Astrocyte of the spinal cord (primary cell): ENCODE measurements at regions not wholly inside any gene's neighbourhood (a gene's known extent, or its start where the extent isn't known, plus 50 kb on each side); places are given as distances from the start of the nearest gene placed in this dataset.

Experiments
- DNase-seq: peaks from one replicate; pipeline ENCODE4 v3.0.0; 2011; ENCODE audit warnings: low read depth, low spot score
- H3K4me3 ChIP-seq: 2 replicates; pipeline ENCODE4 v1.5.1; 2011; ENCODE audit warnings: low read depth, mild to moderate bottlenecking, low read length, moderate library complexity
- in situ Hi-C: cut with HindIII; loops from 2 replicates; pipeline ENCODE4 v1.10.0; 2017; ENCODE audit warnings: low sequenced_read_pairs
- TF ChIP-seq, protein P1 (sequence below): IDR thresholded peaks from 2 replicates; pipeline ENCODE4 v1.5.1; 2012; ENCODE audit warnings: low read depth, mild to moderate bottlenecking, low read length, inconsistent platforms

DNA sequence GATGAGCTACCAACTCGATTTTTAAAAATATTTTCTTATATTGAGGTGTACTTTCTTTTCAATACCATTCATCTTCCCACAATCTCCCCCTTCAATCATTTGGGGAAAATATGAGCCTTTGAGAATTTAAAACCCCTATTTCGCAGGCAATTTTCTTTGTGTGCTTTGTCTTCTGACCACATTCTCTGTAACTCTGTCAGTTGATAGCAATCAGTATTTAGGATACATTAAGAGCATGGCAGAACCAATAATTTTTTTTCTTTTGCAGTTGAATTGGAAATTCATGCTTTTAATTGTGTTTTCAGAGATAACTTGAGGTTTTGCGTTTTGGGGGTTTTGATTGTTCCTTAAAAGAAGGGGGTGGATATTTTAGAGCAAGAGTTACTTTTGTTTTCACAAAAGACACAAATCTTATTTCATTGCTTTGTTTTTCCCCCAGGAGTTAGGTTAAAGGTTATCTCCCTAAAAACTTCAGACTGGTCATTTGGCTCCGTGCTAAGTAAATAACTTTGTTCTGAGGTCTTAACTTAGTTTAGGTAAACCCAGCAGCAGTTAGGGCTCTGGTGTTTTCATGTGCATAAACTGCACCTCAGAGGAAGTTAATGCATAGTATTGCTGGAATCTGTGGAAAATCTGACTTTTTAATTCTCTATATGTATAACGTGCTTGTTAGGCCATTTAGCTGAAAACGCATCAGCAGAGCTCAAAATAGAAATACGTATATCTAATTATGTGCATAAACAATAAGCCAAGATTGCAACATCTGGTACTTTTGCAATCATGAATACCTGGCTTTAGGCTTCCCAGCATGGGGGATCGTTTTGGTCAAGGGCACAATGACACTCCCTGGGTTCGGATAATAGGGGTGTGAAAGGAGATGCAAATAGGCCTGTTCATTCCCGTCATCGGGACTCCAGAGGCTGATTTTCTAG lies 676.4 kb upstream of the ANKRD30A start:
- DNase-seq: peak; percentile 9
- TF ChIP-seq, protein P1, sequence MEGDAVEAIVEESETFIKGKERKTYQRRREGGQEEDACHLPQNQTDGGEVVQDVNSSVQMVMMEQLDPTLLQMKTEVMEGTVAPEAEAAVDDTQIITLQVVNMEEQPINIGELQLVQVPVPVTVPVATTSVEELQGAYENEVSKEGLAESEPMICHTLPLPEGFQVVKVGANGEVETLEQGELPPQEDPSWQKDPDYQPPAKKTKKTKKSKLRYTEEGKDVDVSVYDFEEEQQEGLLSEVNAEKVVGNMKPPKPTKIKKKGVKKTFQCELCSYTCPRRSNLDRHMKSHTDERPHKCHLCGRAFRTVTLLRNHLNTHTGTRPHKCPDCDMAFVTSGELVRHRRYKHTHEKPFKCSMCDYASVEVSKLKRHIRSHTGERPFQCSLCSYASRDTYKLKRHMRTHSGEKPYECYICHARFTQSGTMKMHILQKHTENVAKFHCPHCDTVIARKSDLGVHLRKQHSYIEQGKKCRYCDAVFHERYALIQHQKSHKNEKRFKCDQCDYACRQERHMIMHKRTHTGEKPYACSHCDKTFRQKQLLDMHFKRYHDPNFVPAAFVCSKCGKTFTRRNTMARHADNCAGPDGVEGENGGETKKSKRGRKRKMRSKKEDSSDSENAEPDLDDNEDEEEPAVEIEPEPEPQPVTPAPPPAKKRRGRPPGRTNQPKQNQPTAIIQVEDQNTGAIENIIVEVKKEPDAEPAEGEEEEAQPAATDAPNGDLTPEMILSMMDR: no peak
- H3K4me3 ChIP-seq: no peak overlapping the region
- in situ Hi-C loops: no loop called here

DNA sequence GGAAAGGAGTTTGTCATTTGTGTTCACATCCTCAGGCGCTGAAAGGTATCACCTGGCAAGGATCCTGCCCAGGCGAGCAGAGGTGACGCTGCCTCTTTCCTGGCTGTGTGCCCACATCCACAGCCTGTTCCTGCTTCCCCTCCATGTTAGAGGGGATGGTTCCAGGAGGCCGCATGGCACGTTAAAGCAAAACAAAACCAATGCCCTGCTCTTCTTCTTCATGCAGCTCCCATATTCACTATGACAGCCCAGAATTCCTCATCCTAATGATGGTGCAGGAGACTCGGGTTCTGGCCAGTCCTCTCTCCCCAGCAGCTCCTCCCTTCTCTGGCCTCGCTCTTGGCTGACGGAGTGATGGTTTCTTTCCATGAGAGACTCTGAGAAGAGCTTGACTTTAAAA lies 678.5 kb upstream of the ANKRD30A start:
- H3K4me3 ChIP-seq: no peak overlapping the region
- TF ChIP-seq, protein P1: no peak
- in situ Hi-C loops: no loop called here
- DNase-seq: no peak

DNA sequence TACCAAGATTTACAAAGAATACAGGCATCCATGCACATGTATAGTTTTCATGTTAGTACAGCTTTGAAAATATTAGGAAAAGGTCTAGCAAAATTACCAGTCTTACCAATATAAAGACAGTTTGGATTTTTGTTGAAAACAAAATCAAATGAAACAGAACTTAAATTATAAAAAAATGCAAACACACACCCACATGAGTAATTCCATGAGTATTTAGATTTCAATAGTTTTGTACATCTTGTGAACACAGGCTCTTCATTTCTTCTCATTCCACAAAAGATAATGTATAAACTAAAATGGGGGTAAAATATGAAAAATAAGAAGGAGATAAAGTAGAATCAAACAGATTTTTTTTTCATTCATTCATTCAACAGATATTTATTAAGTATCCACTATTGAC lies 682.2 kb upstream of the ANKRD30A start:
- DNase-seq: no peak
- TF ChIP-seq, protein P1: no peak
- in situ Hi-C loops: no loop called here
- H3K4me3 ChIP-seq: no peak overlapping the region

DNA sequence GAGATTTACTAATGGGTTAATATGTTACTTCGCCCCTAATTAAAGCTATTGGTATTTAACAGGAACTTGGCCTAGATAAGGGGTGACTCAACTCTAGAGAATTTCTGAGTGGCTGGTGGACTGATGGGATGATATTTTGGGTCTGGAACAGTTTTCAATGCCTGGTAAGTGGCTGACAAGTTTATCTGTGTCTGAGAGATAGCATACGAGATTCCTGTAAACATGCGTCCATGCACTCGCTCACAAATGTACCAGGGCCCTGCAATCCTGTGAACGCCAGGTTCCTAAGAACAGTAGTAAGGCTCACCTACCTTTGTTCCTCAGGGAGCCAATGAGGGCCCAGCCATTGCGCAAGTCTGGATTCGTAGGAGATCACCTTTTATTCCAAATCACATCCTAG lies 683.8 kb upstream of the ANKRD30A start:
- no peak overlapping the region for H3K4me3 ChIP-seq
- TF ChIP-seq, protein P1: no peak
- in situ Hi-C loops: no loop called here
- no peak for DNase-seq

DNA sequence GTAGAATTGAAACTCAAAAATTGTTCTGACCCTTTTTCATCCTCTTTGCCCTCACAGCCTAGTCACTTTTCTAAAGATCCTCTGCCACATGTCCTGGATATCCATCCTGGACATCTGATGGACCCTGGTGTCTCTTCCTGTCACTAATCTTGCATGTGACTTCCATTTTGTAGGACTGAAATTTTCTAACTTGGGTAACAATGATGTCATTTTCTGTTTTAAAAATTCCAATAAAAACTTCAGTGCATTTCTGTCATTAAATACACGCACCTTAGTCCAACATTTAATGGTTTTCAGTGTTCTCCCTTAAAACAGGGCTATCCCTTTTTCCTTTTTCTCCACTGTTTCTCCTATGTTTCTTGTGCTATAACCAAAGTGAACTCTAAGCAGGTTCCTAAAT lies 684.9 kb upstream of the ANKRD30A start:
- in situ Hi-C loops: no loop called here
- DNase-seq: no peak
- no peak overlapping the region for H3K4me3 ChIP-seq
- TF ChIP-seq, protein P1: no peak

DNA sequence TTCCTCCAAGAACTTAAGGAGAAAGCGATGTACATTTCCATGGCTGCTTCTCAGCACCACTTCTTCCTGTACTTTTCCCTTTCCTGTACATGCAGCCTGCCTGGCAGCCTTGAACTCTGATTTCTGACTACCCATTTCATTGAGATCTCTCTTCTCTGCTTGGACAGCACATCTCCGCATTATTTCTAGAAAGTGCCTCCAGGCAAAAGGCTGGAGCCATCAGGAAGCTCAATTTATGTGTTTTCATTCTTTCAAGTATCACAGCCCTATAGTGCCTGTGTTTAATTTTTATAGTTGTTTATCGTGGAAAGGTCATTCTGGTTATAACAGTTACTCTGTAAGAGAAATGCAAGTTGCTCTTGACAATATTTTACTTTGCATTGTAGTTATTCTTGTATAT lies 688.0 kb upstream of the ANKRD30A start:
- no peak for DNase-seq
- H3K4me3 ChIP-seq: no peak overlapping the region
- TF ChIP-seq, protein P1: no peak
- in situ Hi-C loops: no loop called here
